GM18858 (cell line): ENCODE measurements at regions not wholly inside any gene's neighbourhood (a gene's known extent, or its start where the extent isn't known, plus 50 kb on each side); places are given as distances from the start of the nearest gene placed in this dataset.

Experiments
- ATAC-seq: cut with Tn5 transposase; IDR thresholded peaks from one replicate; pipeline ENCODE4 v1.9.1; 2021; ENCODE audit not compliant: unreplicated experiment

DNA sequence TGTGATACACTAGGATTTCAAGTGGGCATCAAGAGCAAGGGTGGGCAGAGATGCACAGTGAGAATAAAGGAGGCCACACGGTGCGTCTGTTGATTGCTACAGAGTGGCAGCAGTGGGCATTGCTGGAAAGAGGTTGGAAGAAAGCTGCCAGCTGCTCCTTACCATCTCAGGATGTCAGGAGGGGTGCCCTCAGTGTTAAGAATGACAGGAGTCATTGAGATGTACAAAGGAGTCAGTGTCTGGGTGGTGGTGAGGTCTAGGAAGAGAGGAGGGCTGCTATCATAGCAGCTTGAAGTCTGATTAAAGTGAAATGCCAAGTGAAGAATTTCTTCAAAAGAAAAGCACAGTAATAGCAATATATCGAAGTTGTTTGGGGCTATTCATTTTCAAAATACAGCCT is 992.7 kb downstream of the TTLL7 start:
- ATAC-seq = no peak

DNA sequence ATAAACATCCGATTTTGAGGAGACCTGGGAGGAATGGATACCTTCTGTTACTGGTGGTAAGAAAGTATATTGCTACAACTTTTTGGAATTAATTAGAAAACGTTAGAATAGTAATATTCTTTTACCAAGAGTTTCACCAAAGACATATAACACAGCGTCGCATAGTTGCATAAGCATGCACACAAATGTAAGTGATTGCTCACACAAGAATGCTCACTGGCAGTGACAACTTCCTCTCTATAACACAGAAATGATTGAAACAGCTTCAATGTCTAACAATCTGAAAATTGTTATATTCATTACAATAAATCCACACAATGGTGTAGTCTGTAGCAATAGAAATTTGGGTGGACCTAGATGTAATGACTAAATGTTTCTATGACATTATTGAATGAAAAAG is 998.6 kb downstream of the TTLL7 start:
- ATAC-seq = no peak

DNA sequence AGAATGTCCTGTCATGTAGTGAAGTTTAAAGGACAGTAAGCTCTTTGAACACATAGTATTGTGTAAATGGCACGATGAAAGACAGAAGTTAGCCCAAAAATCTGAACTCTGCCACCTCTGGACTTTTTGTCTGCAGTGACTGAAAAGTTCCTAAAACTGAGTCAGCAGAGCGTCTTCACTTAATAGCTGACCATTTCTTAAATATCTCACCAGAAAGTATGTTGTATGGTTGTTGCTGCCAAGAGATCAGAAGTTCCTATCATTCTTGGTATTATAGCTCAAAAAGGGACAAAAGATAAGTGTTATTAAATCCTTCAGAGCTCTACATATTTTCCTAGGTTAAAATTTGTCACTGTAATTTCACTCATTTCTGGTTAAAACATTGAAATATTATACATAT is 1003.0 kb downstream of the TTLL7 start:
- no peak for ATAC-seq

DNA sequence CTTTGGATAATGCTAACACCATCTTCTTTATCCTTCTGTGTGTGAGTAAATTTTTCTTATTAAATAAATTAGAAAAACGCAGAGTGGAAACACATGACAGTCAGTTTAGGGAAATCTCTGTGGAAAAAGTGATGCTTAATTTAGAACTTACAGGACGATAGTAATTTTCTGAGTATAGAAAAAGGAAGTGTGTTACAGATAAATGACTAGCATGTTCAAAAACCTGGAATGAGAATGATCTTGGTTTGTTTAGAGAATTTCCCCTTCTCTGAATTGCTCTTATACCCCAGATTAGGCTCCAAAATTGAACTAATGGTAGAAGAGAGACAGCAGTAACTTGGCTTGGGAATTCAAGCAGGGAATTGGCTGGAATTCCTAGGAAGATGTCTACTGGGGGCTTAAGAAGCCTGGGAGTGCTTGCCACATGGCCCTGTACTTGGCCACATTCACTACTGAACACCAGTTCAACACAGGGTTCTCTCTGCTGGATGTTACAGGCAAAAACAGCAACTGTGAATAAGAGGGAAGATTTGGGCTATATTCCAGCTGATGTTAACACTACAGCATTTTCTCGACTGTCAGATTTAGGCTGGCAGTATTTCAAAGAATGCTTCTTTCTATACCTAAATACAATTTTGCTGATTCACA is 1004.2 kb downstream of the TTLL7 start:
- ATAC-seq = no peak

DNA sequence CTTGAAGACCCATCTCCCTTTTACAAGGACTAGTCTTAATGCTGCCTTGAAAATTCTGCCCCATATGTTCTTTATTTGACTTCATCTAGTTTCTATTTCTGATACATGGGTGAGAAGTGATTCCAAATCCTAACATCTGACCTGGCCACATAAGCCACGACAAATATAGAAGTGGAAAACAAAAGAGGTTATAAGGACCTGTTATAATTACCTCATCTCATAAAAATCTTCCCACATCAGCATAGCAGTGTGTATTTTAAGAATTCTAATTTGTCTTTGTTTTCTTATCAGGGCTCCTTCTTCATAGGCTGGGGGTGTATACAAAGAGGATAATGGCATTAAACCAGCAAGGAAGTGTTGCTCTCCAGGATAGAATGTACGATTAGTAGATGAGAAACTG is 1007.4 kb downstream of the TTLL7 start:
- ATAC-seq = no peak

DNA sequence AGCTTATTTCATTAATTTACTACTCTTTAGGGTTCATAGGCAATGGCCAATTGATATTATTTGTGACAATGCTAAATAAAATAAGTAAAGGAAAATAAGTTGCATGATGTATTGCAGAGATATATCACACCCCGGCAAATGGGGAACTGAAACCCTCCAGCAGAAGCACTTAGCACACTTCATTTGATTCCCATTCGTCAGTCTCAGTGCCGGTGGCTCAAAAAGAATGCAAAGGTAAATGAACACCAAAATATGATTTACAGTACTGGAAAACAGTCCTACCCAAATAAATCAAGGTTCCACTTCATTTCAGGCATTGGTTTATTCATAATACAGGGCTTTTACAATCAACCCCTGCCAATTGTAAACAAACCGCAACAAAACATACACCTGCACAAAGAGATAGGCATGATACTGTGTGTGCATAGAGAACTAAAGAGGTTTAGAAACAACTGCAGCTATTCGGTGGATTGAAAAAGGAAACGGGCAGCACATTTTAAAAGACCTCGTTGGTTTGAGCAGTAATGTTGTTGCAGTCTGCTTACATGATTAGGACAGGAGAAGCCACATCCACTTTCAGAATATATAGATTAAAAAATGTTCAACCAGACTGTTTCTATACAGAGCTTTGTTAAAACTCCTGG is 1019.2 kb downstream of the TTLL7 start:
- peak; percentile 98 for ATAC-seq

DNA sequence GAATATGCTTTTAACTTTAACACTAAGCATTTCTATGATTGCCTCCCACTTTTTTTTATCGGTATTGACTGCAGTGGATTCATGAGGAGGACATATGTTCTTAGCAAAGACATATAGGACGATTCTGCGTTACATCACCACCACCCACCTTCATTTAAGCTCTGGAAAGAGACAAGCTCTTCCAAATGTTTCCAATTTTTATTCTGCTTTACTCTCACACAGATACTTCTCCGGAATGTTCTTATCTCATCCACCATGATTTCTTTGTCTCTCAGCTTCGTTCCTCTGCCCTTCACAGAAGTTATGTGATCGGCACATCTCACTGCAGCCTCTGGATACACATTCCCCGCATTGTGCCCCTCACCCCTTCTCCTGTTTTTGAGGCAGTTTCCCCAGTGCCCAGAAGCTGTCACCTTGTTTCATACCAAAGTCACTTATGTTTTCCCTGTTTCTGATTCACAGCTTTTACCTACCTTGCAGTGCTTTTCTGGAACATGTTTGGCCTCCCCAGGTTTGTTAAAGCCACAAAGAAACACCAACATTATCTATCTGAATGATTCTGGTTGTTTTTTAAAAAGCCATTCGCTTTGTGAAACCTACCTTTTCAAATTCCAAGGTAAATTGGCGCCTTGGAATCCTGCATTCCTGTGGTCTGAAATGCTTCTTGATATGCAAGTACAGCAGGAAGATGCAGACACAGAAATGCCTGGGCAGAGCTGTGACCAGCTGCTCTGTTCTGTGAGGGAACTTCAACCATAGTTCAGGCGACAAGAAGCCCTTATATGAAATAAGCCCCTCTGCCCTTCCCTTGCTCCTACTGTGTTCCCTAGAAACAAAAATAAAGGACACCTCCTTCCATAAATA is 1020.2 kb downstream of the TTLL7 start:
- ATAC-seq = no peak

DNA sequence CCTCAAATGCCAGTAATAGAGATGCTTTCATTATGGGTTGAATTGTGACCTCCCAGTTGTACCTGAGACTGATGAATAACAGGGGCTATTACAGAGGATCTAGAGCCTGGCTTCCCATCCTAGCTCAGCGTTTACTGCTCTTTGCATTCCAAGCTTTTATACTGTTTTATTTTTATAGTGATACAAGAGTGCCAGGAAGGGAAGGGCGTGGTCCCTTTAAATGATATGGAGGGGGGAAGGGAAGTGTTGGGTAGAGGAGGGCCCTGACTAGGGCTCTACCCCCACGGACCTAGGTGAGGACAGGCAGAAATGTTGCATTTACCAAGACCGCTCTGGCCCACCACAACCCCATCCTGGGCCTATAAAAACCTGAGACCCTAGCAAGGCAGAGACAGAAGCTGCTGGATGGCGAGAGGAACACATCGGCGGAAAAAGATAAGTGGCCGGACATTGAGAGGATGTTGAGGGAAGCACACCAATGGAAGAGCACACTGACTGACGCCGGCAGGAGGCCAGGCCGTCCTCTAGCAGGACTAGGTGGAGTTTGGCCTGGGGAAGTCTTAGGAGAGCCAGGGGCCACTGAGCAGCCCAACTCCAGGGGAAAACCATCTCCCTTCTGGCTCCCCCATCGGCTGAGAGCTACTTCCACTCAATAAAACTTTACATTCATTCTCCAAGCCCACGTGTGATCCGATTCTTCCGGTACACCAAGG is 1025.9 kb downstream of the TTLL7 start:
- no peak for ATAC-seq

DNA sequence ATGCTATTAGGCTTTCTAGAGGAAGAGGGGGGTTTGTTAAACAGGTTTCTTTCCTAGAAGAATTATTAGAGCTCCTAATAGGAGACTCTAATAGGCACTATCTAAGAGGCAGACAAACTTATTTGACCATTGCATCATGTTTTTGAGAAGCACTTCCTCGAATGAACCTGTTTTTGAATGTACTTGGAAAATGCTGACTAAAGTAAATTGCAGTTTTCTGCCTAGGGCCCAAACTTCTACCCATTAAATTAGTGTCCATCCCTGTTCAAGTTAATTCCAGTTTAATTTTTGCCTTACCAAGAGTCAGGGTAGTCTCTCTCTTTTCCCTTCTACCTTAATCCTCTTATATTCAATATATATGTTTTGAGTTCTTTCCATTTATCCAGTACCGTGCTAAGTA is 1029.6 kb downstream of the TTLL7 start:
- ATAC-seq = no peak

DNA sequence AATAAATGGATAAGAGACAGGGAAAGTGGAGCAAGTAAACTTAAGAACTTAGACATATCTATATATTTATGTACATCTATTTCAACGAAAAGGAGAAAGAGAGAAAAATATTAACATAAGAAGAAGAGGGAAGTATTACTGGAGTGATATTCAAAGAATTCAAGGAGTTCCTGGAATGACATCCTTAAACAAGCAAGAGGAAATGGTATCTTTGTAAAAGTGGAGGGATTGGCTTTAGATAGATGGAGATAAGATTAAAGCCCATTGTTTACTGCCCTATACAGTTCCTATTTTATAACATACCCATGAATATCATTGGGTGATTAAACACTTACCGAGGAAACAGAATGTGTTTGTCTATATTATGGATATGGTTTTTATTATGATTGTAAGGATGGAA is 1036.3 kb downstream of the TTLL7 start:
- no peak for ATAC-seq

DNA sequence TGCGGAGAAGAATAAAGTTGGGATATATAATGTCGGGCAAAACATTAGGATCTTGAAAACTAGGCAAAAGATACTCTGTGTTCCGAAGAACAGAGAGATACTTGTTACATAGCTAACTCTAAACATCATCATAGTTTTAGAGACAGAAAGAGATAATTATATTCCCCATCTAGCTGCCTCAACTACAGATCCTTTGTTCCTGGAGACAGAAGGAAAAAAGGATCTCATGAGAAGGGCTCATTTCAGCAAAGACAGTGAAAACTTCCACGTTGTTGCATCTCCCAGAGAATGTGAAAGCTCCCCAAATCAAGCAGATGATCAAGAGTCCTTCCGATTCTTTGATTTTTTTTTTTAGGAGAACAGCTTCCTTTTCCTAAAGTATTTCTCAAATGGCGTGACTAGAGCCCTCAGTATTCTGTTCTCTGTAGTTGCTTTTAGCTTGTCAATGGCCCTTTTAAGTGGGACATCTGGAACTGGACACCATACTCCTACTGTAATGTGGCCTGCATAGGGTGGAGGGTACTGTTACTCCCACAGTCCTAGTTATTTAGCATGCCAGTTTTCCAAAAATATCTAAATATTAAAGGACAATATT is 1048.2 kb downstream of the TTLL7 start:
- ATAC-seq = no peak

DNA sequence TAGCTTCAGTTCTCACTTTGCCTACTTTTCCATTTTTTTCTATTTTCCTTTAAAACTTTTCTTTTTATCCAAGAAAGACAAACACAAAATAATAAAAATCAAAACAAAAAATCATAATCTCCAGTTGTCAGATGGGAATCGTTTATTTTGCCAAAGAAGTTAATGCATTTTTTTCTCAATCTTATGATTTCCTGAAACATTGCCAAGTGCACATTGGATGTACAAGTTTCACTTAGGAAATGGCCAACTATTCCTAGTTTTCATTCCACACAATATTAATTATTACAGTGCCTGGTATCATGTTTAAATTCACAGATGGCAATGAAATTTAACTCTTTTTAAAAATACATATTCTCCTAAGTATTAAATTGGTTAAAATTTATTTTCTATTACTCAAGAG is 1050.5 kb downstream of the TTLL7 start:
- ATAC-seq = no peak

DNA sequence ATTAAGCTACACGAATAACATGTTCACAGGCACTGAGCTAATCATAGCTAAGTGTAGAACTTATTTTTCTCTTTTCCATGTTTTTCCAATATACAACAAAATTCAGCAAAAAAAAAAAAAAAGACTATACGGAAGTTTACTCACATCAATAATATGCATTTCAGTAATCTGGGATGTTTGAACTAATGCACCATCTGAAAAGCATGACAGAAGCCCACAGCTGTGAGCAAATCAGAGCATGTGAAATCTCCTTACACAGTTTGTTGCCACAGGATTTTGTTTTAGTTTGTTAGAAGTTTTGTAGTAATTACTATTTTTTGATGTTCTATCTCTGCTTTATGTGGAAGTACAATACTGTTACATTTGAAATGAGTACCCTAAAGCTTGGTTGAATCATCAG is 1051.7 kb downstream of the TTLL7 start:
- ATAC-seq = no peak

DNA sequence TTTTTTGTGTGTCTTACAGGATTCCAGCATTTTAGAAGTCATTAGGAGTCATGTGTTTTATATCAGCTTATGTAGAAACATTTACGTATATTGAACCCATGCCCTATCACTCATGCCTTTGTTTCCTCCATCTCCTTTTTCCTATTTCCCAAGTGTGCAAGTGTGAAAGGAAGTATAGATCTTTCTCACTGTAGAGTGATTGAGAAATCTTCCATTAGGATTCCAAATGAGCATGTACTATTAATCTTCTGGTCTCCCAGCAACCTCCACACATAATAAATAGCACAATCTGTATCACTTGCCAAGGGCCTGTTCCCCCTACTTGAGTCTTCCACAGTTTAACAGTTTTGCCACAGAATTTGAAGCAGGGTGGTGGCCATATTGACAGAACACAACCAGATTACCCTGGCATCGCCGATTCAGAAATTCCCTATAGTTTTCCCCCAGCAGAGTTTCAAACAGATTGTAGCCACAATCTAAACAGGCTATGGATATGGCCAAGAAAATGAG is 1052.8 kb downstream of the TTLL7 start:
- no peak for ATAC-seq

DNA sequence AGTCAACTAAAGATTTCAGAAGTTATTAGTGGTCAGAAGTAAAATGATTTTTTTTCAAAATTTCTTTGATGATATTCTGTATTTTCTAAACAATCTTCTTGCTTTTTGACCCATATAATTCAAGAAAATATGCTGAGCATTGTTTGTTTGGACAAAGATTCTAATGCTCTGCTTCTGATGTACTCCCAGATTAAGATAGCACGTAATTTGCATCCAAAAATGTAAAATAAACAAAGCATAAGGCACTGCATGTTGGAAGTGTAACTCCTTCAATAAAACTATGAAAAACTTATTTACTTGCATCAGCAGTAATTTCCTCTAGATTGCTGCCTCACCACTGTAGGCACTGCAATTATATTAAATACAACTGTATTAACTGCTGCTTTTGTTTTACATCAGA is 1054.1 kb downstream of the TTLL7 start:
- ATAC-seq = no peak

DNA sequence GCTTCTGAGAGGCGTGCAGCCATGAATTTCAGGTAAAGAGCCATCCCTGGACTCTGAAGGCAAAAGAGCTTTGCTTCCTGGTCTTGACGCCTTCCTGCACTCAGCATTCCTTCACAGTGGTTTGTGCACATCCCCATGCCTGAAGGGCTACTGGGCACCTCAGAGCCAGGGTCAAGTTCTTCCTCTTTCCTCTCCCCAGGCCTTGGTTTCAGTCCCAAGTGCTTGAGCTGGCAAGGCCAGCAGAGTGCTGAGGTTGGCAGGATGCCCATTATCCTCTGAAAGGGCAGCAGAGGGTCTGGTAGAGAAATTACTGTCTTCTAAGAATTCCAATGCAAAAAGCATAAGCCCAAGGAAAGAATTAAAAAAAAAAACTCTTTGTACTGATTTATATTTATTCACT is 1064.9 kb downstream of the TTLL7 start:
- ATAC-seq = no peak

DNA sequence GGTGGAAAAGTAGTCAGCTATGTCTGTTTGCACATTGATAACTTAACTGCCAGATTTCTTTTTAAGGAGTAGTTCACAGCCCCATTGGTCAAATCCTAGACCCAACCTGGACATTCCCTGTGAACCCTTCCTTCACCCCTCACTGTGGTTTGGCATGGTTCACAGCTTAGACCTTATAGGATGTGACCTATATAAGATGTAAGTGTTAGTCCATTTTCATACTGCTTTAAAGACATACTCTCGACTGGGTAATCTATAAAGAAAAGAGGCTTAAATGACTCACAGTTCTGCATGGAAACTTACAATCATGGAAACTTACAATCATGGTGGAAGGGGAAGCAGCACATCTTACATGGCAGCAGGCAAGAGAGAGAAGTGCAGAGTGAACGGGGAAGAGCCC is 1066.2 kb downstream of the TTLL7 start:
- no peak for ATAC-seq

DNA sequence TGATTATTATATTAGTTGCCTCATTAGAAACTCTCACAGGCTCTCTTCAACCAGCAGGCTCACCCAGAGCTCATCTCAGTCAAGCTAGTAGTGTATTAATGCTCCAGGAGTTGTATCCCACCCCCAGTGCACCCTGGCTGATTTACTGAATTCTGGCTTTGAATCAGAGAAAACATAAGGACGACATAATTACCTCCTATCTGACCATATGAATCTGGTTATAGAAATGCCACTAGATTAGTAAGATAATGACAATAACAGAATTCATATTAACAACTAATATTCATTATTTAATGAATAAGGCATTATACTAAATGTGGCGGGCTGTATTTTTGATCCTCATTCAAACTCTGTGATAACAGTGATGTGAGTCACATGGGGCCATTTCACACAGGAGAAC is 1066.7 kb downstream of the TTLL7 start:
- no peak for ATAC-seq

DNA sequence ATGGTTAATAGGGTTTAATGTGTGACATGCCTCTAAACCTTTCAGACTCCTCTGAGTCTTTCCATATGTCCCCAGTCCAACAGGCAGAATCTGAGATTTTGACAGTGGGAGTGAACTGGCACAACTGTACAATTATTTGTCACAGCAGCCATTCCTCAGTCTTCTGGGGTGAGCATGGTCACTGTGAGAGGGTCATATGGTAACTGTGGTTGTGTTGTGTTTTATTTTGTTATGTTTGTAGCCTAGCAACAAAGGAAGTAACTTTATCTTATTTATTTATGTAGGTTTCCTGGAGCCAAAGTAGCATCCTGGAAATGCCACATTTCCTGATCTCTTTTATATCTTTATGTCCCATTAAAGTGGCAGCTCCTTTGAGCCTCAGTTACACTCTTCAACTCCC is 1067.9 kb downstream of the TTLL7 start:
- ATAC-seq = no peak

DNA sequence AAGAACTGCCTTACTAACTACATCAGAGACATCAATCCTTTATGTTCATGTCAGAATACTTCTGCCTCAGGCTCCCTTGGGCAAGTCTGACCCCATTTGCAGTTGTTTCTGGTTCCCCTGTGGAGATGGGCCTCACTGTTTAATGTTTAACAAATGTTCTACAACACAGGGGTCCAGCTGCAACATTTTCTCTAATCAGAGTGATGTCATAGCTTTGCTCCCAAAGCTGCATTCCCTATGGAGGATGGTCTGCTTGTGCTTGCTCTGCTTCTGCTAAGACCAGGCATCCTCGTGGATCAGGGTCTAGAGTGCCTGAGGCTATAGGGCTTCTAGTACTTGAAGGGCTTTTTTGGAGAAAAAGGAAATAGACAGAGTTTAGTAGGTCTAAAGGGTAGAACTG is 1071.2 kb downstream of the TTLL7 start:
- no peak for ATAC-seq

DNA sequence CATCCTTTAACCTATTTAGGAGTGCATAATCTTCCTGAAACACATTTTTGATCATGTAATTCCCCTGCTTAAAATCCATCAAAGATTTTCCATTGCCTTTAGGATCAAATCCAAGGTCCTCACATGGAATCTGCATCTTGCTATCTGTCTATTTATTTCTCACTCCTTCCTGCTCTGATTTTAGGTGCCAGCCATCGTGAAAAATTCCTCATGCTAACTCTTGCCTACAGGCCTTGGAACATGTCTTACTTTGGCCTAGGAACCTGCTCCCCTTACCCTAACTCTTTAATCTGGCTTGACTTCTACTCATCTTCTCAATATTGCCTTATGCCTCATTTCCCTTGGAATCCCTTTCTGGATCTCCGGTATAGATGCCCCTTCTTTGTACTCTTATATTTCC is 1074.3 kb downstream of the TTLL7 start:
- no peak for ATAC-seq
